Pons (tissue), 1 donor: ENCODE measurements at regions not wholly inside any gene's neighbourhood (a gene's known extent, or its start where the extent isn't known, plus 50 kb on each side); places are given as distances from the start of the nearest gene placed in this dataset.

Experiments
- DNase-seq: peaks from one replicate; pipeline ENCODE4 v3.0.0-alpha.2; 2016; ENCODE audit warnings: low spot score

GRCh38 chr11:37050311-37050710, 452.3 kb upstream of the RAG2 start:
- no peak for DNase-seq

- DNase-seq: peak; percentile 2
These were observed 442.9 kb upstream of the RAG2 start for GRCh38 chr11:37040921-37041320.

- no peak for DNase-seq
These were observed 440.9 kb upstream of the RAG2 start for GRCh38 chr11:37038911-37039310.

GRCh38 chr11:37026741-37027140, 428.7 kb upstream of the RAG2 start:
- no peak for DNase-seq

- DNase-seq: no peak
These were observed 428.3 kb upstream of the RAG2 start for GRCh38 chr11:37026326-37026725.

GRCh38 chr11:37006563-37006962, 408.5 kb upstream of the RAG2 start:
- DNase-seq: no peak

- DNase-seq: no peak
These were observed 404.8 kb upstream of the RAG2 start for GRCh38 chr11:37002831-37003230.

- DNase-seq: no peak
These were observed 399.6 kb upstream of the RAG2 start for GRCh38 chr11:36997656-36998055.

GRCh38 chr11:36996795-36997194, 398.8 kb upstream of the RAG2 start:
- peak; percentile 3 for DNase-seq

GRCh38 chr11:36994208-36994607, 396.2 kb upstream of the RAG2 start:
- no peak for DNase-seq

GRCh38 chr11:36988556-36988955, 390.5 kb upstream of the RAG2 start:
- no peak for DNase-seq

GRCh38 chr11:36985562-36985961, 387.5 kb upstream of the RAG2 start:
- no peak for DNase-seq

GRCh38 chr11:36976741-36977140, 378.7 kb upstream of the RAG2 start:
- DNase-seq: no peak

- no peak for DNase-seq
These were observed 376.7 kb upstream of the RAG2 start for GRCh38 chr11:36974771-36975170.

- DNase-seq: no peak
These were observed 355.9 kb upstream of the RAG2 start for GRCh38 chr11:36953976-36954375.

- no peak for DNase-seq
These were observed 350.6 kb upstream of the RAG2 start for GRCh38 chr11:36948460-36949127.

- DNase-seq: no peak
These were observed 347.3 kb upstream of the RAG2 start for GRCh38 chr11:36945384-36945783.

GRCh38 chr11:36933481-36933880, 335.4 kb upstream of the RAG2 start:
- DNase-seq: no peak

- no peak for DNase-seq
These were observed 333.1 kb upstream of the RAG2 start for GRCh38 chr11:36931139-36931538.

- no peak for DNase-seq
These were observed 332.2 kb upstream of the RAG2 start for GRCh38 chr11:36930256-36930655.

GRCh38 chr11:36929401-36929800, 331.4 kb upstream of the RAG2 start:
- no peak for DNase-seq

GRCh38 chr11:36928621-36929020, 330.6 kb upstream of the RAG2 start:
- no peak for DNase-seq

- DNase-seq: peak; percentile 59
These were observed 301.8 kb upstream of the RAG2 start for GRCh38 chr11:36899800-36900199.

GRCh38 chr11:36890841-36891240, 292.8 kb upstream of the RAG2 start:
- DNase-seq: no peak
